ENCODE measurements at regions not wholly inside any gene's neighbourhood (a gene's known extent, or its start where the extent isn't known, plus 50 kb on each side); places are given as distances from the start of the nearest gene placed in this dataset.

- no peak for TF ChIP-seq CTCF (IDR thresholded peaks at IDR 0.05; ENCODE audit: control extremely low read depth, extremely low read depth, low read depth, missing control alignments)
- no peak for DNase-seq (ENCODE audit: extremely low spot score)
- CTCF ChIA-PET = no interaction called here
- POLR2A ChIA-PET = no interaction called here
These were observed 81.6 kb downstream of the CCDC185 start for GRCh38 chr1:223474804-223475203.

GRCh38 chr1:223477456-223477855 is 84.2 kb downstream of the CCDC185 start:
- POLR2A ChIA-PET = no interaction called here
- TF ChIP-seq CTCF (IDR thresholded peaks at IDR 0.05; ENCODE audit: control extremely low read depth, extremely low read depth, low read depth, missing control alignments) = no peak
- CTCF ChIA-PET = no interaction called here
- no peak for DNase-seq (ENCODE audit: extremely low spot score)

- no peak for DNase-seq (ENCODE audit: extremely low spot score)
- no peak for TF ChIP-seq CTCF (IDR thresholded peaks at IDR 0.05; ENCODE audit: control extremely low read depth, extremely low read depth, low read depth, missing control alignments)
- CTCF ChIA-PET = no interaction called here
- POLR2A ChIA-PET = no interaction called here
These were observed 85.4 kb downstream of the CCDC185 start for GRCh38 chr1:223478606-223479005.

GRCh38 chr1:223479261-223479660 is 86.0 kb downstream of the CCDC185 start:
- ChIA-PET CTCF (no interaction called here), POLR2A (no interaction called here)
- DNase-seq (ENCODE audit: extremely low spot score) = no peak
- TF ChIP-seq CTCF (IDR thresholded peaks at IDR 0.05; ENCODE audit: control extremely low read depth, extremely low read depth, low read depth, missing control alignments) = no peak

- POLR2A ChIA-PET = no interaction called here
- TF ChIP-seq CTCF (IDR thresholded peaks at IDR 0.05; ENCODE audit: control extremely low read depth, extremely low read depth, low read depth, missing control alignments) = no peak
- CTCF ChIA-PET = interaction anchor here (0.9 to 1.3 kb wide), 2 partner anchors 9 to 218 kb away, joined by 3 read pairs; no protein-coding TSS in a partner anchor
- DNase-seq (ENCODE audit: extremely low spot score) = no peak
These were observed 86.7 kb downstream of the CCDC185 start for GRCh38 chr1:223479718-223480425.

- TF ChIP-seq CTCF (IDR thresholded peaks at IDR 0.05; ENCODE audit: control extremely low read depth, extremely low read depth, low read depth, missing control alignments) = no peak
- ChIA-PET POLR2A (no interaction called here), CTCF (no interaction called here)
- DNase-seq (ENCODE audit: extremely low spot score) = no peak
These were observed 88.9 kb downstream of the CCDC185 start for GRCh38 chr1:223482132-223482531.
